GM18517 (cell line): ENCODE measurements at regions not wholly inside any gene's neighbourhood (a gene's known extent, or its start where the extent isn't known, plus 50 kb on each side); places are given as distances from the start of the nearest gene placed in this dataset.
"Not testable (repeated sequence)": the region's sequence is repeated elsewhere in the genome, so short reads cannot be mapped to it uniquely, and the experiment has no call there.

ENCODE experiments used
- ATAC-seq: cut with Tn5 transposase; IDR thresholded peaks from one replicate; pipeline ENCODE4 v1.9.1; 2021; ENCODE audit warnings: mild to moderate bottlenecking, moderate library complexity; ENCODE audit not compliant: unreplicated experiment

DNA sequence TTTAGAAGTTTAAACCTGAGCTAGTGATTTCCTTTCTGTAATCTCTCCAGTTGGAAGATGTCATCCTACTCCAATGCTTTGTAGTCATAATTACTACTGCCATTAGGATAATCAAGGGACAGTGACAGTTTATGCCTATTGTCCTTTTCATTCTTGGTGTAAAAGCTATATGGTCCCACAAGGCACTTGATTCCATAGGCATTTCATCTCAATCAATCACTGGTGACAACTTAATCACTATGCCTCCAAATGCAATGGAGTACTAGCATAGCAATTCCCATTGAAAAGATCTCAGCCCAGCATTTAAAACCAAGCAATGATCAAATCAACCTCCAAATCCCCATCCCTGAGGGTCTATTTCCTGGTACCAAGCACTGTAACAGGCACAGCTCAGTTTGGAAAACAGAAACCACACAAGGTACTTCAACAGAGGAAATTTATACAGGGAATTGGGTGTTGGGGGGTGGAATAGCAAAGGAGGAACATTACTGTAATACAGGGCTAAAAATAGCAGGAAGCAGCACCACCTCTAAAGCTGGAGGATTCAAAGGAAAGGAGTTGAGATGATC lies 51.0 kb downstream of the FHIP2A start:
- no peak for ATAC-seq

DNA sequence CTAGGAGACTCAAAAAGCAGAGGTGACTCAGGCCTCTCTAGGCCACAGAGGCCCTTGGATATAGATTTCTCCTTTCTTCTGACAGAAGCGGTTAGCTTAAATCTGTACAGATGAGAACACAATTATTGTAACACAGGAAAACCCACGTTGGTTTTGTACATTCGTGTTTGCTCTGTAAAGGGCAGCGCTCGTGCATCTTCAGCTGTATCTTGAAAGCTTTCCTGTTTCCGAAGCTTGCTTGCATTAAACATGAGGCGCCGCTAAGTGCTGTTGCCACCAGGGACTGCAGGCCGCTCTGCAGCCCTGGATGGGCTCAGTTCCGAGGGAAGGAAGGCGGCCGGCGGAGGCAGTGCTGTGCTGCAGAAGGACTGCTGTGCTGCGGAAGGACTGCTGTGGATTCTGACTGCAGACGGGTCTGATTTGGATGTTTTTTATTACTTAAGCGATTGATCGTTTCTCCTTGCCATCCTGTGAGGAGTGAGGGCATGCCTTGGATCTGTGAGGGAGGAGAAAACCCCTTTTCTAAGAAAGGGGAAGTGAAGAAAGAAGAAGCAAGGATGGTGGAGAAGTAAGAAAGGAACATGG lies 53.3 kb downstream of the FHIP2A start:
- no peak for ATAC-seq

DNA sequence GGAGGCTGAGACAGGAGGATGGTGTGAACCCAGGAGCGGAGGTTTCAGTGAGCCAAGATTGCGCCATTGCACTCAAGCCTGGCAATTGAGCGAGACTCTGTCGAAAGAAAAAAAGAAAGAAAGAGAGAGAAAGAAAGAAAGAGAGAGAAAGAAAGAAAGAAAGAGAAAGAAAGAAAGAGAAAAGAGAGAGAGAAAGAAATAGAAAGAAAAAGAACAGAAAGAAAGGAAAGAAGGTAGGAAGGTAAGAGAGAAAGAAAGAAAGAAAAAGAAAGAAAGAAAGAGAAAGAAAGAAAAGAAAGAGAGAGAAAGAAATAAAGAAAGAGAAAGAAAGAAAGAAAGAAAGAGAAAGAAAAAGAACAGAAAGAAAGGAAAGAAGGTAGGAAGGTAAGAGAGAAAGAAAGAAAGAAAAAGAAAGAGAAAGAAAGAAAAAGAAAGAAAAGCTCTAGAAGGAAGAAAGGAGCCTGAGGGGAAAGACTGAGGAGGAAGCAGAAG lies 54.1 kb downstream of the FHIP2A start:
- ATAC-seq = not testable (repeated sequence)

DNA sequence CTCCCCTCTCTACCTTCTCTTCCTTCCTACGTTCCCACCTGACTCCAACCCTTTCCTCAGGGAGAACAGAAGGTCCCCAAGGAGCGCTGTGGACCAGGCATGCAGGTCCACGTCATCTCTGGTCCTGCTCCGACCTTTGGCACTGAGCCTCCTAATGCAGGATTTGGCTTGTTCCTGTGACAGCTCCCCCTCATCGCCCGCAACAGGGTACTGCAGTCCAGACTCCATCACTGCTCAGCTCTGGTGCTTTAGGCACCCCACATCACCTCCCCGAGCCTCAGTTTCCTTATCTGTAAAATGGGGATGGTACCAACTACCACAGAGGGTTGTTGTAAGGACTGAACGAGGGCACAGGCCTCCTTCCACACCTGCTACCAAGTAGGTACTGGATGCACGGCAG lies 54.6 kb downstream of the FHIP2A start:
- ATAC-seq = no peak

DNA sequence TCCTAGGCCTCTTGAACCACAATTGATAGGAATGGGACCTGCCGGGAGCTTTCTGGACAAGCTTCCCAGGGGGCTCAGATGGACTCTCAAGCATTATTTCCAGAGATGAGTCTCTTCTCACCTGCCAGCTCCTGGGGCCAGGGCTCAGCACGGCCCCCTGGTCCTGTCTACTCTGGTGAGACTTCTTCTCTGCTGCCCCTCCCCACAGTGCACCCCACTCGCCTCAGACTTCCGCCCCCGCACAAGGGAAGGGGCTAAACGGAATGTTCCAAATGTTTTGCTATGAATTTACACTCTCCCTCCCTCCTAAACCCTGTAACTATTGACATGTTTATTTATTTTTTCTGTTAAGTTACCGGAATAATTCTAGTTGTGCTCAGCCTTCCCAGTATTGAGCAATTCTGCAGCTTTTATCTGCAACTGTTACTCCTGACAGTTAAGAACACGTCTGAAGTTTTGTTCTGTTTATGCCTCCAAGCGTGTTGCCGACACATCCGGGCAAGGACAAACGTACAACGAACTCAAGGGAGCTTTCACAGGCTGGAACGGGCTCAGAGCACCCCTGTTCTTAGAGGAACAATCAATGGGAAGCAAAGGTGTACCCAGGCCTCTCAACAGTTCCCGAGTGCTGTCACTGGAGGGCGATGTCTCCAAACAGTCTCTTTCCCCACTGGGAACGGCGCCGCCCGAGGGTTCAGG lies 55.2 kb downstream of the FHIP2A start:
- peak; percentile 84 for ATAC-seq

DNA sequence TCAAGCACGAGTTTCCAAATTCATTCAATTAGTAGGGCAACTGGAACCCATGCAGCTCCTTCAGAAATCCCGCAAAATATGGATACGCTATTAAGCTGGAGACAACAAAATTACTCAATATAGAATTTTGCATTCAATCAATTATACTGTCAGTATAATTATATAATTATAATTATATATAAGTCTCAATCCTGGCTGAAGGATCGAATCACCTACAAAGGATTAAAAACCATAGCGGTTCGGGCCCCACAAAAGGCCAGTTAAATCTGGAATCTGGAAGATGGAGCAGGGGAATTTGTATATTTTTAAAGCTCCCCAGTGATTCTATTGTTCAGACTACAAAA lies 55.7 kb downstream of the FHIP2A start:
- ATAC-seq = no peak

DNA sequence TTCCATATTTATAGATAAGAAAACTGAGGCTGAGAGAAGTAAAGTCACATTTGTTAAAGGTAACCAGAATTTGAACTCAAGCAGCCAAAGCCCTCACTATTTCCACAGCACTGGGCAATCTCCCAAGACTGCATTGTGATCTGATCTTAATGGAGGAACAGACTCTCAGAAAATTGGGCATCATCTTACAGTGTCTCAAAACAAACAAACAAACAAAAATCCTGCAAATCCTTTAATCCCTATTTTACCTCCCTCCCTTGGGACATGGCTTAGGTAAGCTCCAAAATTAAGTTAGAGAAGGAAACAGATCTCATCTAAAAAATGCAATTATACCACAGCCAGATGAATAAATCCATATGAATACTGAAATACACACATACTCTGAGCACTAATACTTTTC lies 57.5 kb downstream of the FHIP2A start:
- no peak for ATAC-seq

DNA sequence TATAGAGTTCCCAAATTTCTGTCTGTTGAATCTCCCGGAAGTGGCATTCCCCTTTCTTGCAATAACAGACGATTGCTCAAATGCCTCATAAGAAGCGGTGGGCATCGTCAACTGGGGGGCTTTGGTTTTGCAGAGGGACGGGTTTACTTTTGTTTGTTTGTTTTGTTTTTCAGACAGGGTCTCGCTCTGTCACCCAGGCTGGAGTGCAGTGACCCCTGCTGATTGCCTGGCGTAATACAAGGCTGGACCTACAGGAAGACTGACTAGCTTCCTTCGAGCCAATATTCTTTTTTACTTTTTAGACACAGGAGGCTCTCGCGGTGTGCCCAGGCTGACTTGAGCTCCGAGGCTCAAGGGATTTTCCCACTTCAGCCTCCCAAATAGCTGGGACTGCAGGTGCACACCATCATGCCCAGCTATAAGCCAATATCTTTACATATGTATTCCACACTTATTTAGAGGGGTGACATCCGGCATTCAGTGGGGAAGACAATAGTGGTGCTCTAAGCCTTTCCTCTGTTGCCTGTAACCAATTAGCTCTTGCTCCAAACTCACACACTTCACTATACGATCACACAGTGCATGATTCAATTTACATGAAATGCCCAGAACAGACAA lies 58.1 kb downstream of the FHIP2A start:
- peak; percentile 85 for ATAC-seq

DNA sequence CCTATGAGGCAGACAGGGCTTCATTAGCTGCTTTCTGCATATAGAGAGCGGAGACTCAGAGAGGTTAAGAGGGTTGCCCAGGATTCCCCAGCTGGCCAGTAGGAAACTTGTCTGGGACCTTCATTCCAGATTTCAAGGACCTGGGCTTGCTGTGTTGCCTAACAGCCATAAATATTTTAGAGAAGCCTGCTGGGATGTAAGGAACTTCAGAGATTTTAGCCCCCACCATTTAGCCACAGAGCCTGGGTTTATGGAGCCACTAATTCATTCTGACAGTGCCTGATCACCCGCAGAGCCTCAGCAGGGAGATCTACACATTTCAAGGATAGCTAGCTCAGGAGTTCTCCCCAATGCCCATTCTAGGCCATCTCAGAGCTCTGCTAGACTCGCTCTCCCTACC lies 56.6 kb upstream of the TRUB1 start:
- ATAC-seq = no peak

DNA sequence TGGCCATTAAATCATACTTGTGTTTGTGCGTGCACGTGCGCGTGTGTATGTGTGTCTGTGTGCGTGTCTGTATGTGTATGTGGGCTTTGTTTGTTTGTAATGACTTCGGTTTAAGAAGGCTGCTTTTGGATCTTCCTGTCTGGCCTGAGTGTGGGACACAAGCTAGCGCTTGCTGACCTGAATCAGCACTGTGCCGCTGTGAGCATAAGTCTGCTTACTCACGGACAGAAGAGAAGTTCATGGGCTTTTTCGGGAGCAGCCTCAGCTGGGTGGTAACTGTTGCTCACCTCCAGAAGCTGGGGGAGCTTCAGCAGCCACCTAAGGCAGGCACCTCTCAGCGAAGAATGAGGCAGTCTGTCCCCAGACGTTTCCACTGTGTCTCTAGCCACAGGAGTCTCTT lies 56.1 kb upstream of the TRUB1 start:
- no peak for ATAC-seq

DNA sequence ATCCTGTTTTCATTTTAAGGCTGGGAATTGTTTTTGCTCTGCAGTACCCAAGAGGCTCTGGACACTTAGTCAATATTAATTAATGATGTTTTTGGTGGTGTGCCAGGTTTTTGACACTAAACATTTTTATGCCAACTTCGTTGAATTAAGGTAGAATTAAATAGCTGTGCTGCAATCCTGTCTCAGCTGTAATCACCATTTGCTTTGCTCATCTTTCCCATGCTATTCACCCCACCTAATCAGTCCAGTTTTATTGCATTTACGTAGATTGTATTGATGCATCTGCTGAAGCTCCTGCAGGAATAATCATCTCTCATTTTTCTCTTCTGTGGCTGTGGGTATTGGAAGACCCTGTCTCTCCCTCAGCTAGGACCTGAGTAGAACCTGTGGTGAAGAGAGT lies 52.6 kb upstream of the TRUB1 start:
- no peak for ATAC-seq
